SK-N-SH treated with all-trans-retinoic acid at 6 μM for 48 hours (cell line): ENCODE measurements at regions not wholly inside any gene's neighbourhood (a gene's known extent, or its start where the extent isn't known, plus 50 kb on each side); places are given as distances from the start of the nearest gene placed in this dataset.

Experiments
- ATAC-seq: fragments of 200-7000 bp; cut with Tn5 transposase; 3 replicates; pipeline ENCODE4 v1.9.1; 2020; ENCODE audit warnings: mild to moderate bottlenecking, moderate library complexity
- BACH2 ChIP-seq: fragments of 250-450 bp; sonication (Bioruptor Pico); IDR thresholded peaks from 2 replicates; pipeline ENCODE4 v1.9.0; 2021; ENCODE audit warnings: mild to moderate bottlenecking, borderline replicate concordance
- CREB5 ChIP-seq: fragments of 250-450 bp; sonication (Bioruptor Pico); IDR thresholded peaks from 2 replicates; pipeline ENCODE4 v1.5.1; 2020; ENCODE audit warnings: low read depth, mild to moderate bottlenecking, moderate library complexity
- CSDC2 ChIP-seq: fragments of 250-450 bp; sonication (Bioruptor Pico); IDR thresholded peaks from 2 replicates; pipeline ENCODE4 v1.5.0; 2020; ENCODE audit warnings: mild to moderate bottlenecking, moderate library complexity
- ESRRG ChIP-seq: fragments of 250-450 bp; sonication (Bioruptor Pico); IDR thresholded peaks from 2 replicates; pipeline ENCODE4 v1.6.1; 2021; ENCODE audit warnings: mild to moderate bottlenecking
- GLIS3 ChIP-seq: fragments of 250-450 bp; sonication (Bioruptor Pico); IDR thresholded peaks from 2 replicates; pipeline ENCODE4 v1.5.0; 2020; ENCODE audit warnings: mild to moderate bottlenecking, moderate library complexity
- ISL1 ChIP-seq: fragments of 250-450 bp; sonication (Bioruptor Pico); IDR thresholded peaks from 2 replicates; pipeline ENCODE4 v2.1.2; 2022; ENCODE audit warnings: mild to moderate bottlenecking, moderate library complexity
- PATZ1 ChIP-seq: fragments of 250-450 bp; sonication (Bioruptor Pico); IDR thresholded peaks from 2 replicates; pipeline ENCODE4 v1.8.0; 2020; ENCODE audit warnings: mild to moderate bottlenecking, moderate library complexity, borderline replicate concordance
- PPARA ChIP-seq: fragments of 250-450 bp; sonication (Bioruptor Pico); IDR thresholded peaks from 2 replicates; pipeline ENCODE4 v1.5.0; 2020; ENCODE audit warnings: mild to moderate bottlenecking, borderline replicate concordance
- RARB ChIP-seq: fragments of 250-450 bp; sonication (Bioruptor Pico); IDR thresholded peaks from 2 replicates; pipeline ENCODE4 v1.8.0; 2021; ENCODE audit warnings: mild to moderate bottlenecking, moderate library complexity
- SNAI2 ChIP-seq: fragments of 250-450 bp; sonication (Bioruptor Pico); IDR thresholded peaks from 2 replicates; pipeline ENCODE4 v1.5.0; 2020; ENCODE audit warnings: mild to moderate bottlenecking, moderate library complexity
- TCF4 ChIP-seq: fragments of 250-450 bp; sonication (Bioruptor Pico); IDR thresholded peaks from 2 replicates; pipeline ENCODE4 v1.8.0; 2021; ENCODE audit warnings: mild to moderate bottlenecking, moderate library complexity, borderline replicate concordance
- TOX ChIP-seq: fragments of 250-450 bp; sonication (Bioruptor Pico); IDR thresholded peaks from 2 replicates; pipeline ENCODE4 v1.8.0; 2021; ENCODE audit warnings: mild to moderate bottlenecking, moderate library complexity, borderline replicate concordance
- ZC3H10 ChIP-seq: fragments of 250-450 bp; sonication (Bioruptor Pico); IDR thresholded peaks from 2 replicates; pipeline ENCODE4 v1.5.1; 2021; ENCODE audit warnings: mild to moderate bottlenecking, moderate library complexity
- ZFP3 ChIP-seq: fragments of 250-450 bp; sonication (Bioruptor Pico); IDR thresholded peaks from 2 replicates; pipeline ENCODE4 v1.5.0; 2020; ENCODE audit warnings: mild to moderate bottlenecking, moderate library complexity
- ZFP30 ChIP-seq: fragments of 450-650 bp; formaldehyde crosslinking; IDR thresholded peaks from 2 replicates; pipeline ENCODE4 v1.5.0; 2022; ENCODE audit warnings: mild to moderate bottlenecking, moderate library complexity
- ZNF565 ChIP-seq: fragments of 450-650 bp; formaldehyde crosslinking; conservative IDR thresholded peaks from 2 replicates; pipeline ENCODE4 v1.5.0; 2020; ENCODE audit warnings: low read depth, mild to moderate bottlenecking, moderate library complexity
- ZNF8 ChIP-seq: fragments of 450-650 bp; formaldehyde crosslinking; IDR thresholded peaks from 2 replicates; pipeline ENCODE4 v1.5.0; 2020; ENCODE audit warnings: mild to moderate bottlenecking, moderate library complexity
- TF ChIP-seq, protein P1 (sequence below): fragments of 250-450 bp; sonication (Bioruptor Pico); IDR thresholded peaks from 2 replicates; pipeline ENCODE4 v1.5.0; 2020; ENCODE audit warnings: mild to moderate bottlenecking, moderate library complexity
- TF ChIP-seq, protein P2 (sequence below): fragments of 250-450 bp; sonication (Bioruptor Pico); IDR thresholded peaks from 2 replicates; pipeline ENCODE4 v1.5.1; 2021; ENCODE audit warnings: mild to moderate bottlenecking, moderate library complexity

- no peak for TF ChIP-seq ZC3H10 (CRISPR knock-in tag)
- no peak for TF ChIP-seq ZFP30 (CRISPR knock-in tag)
Observed at GRCh38 chr10:113345826-113346624, 206.8 kb upstream of the HABP2 start (continued).

GRCh38 chr10:113347508-113347907, 205.3 kb upstream of the HABP2 start:
- no peak for ATAC-seq
- TF ChIP-seq GLIS3 (CRISPR knock-in tag), result no peak
- no peak for TF ChIP-seq TOX (CRISPR knock-in tag)
- TF ChIP-seq, protein P1, sequence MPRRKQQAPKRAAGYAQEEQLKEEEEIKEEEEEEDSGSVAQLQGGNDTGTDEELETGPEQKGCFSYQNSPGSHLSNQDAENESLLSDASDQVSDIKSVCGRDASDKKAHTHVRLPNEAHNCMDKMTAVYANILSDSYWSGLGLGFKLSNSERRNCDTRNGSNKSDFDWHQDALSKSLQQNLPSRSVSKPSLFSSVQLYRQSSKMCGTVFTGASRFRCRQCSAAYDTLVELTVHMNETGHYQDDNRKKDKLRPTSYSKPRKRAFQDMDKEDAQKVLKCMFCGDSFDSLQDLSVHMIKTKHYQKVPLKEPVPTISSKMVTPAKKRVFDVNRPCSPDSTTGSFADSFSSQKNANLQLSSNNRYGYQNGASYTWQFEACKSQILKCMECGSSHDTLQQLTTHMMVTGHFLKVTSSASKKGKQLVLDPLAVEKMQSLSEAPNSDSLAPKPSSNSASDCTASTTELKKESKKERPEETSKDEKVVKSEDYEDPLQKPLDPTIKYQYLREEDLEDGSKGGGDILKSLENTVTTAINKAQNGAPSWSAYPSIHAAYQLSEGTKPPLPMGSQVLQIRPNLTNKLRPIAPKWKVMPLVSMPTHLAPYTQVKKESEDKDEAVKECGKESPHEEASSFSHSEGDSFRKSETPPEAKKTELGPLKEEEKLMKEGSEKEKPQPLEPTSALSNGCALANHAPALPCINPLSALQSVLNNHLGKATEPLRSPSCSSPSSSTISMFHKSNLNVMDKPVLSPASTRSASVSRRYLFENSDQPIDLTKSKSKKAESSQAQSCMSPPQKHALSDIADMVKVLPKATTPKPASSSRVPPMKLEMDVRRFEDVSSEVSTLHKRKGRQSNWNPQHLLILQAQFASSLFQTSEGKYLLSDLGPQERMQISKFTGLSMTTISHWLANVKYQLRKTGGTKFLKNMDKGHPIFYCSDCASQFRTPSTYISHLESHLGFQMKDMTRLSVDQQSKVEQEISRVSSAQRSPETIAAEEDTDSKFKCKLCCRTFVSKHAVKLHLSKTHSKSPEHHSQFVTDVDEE (CRISPR knock-in tag), result no peak
- TF ChIP-seq RARB (CRISPR knock-in tag), result no peak
- no peak for TF ChIP-seq ZFP3
- no peak for TF ChIP-seq SNAI2
- TF ChIP-seq ZFP30 (CRISPR knock-in tag), result no peak
- no peak for TF ChIP-seq PPARA (CRISPR knock-in tag)
- TF ChIP-seq ZNF565 (CRISPR knock-in tag), result no peak
- no peak for TF ChIP-seq ESRRG
- TF ChIP-seq TCF4, result no peak
- no peak for TF ChIP-seq ZNF8 (CRISPR knock-in tag)

- ATAC-seq, result no peak
- TF ChIP-seq CSDC2 (CRISPR knock-in tag) (no peak), BACH2 (CRISPR knock-in tag) (no peak), CREB5 (CRISPR knock-in tag) (no peak), RARB (CRISPR knock-in tag) (no peak), GLIS3 (CRISPR knock-in tag) (no peak), TOX (CRISPR knock-in tag) (no peak), ESRRG (no peak), ISL1 (CRISPR knock-in tag) (no peak), PATZ1 (CRISPR knock-in tag) (no peak)
- TF ChIP-seq, protein P2, sequence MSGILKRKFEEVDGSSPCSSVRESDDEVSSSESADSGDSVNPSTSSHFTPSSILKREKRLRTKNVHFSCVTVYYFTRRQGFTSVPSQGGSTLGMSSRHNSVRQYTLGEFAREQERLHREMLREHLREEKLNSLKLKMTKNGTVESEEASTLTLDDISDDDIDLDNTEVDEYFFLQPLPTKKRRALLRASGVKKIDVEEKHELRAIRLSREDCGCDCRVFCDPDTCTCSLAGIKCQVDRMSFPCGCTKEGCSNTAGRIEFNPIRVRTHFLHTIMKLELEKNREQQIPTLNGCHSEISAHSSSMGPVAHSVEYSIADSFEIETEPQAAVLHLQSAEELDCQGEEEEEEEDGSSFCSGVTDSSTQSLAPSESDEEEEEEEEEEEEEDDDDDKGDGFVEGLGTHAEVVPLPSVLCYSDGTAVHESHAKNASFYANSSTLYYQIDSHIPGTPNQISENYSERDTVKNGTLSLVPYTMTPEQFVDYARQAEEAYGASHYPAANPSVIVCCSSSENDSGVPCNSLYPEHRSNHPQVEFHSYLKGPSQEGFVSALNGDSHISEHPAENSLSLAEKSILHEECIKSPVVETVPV (CRISPR knock-in tag), result no peak
Observed at GRCh38 chr10:113348694-113349093, 204.2 kb upstream of the HABP2 start.

GRCh38 chr10:113350311-113351040, 202.4 kb upstream of the HABP2 start:
- 0 out of 2 replicates have a peak, but pooled peaks have one; percentile 17 for TF ChIP-seq ISL1 (CRISPR knock-in tag)
- TF ChIP-seq PPARA (CRISPR knock-in tag), result no peak
- no peak for ATAC-seq
